MM.1S (cell line): ENCODE measurements at regions not wholly inside any gene's neighbourhood (a gene's known extent, or its start where the extent isn't known, plus 50 kb on each side); places are given as distances from the start of the nearest gene placed in this dataset.

Experiments
- EZH2 ChIP-seq: fragments of 300-600 bp; sonication (generic); optimal IDR thresholded peaks from 2 replicates; pipeline ENCODE3; 2017; ENCODE audit warnings: low read depth, mild to moderate bottlenecking, antibody characterized with exemption, low read length, mixed read lengths
- EZH2phosphoT487 ChIP-seq: fragments of 300-600 bp; sonication (generic); IDR thresholded peaks from 2 replicates; pipeline ENCODE4 v1.6.1; 2018; ENCODE audit warnings: antibody characterized with exemption, low read length
- TF ChIP-seq, protein P1 (sequence below): fragments of 300-600 bp; sonication (generic); IDR thresholded peaks from 2 replicates; pipeline ENCODE4 v1.5.1; 2016; ENCODE audit warnings: antibody characterized with exemption, low read length, mixed read lengths

DNA sequence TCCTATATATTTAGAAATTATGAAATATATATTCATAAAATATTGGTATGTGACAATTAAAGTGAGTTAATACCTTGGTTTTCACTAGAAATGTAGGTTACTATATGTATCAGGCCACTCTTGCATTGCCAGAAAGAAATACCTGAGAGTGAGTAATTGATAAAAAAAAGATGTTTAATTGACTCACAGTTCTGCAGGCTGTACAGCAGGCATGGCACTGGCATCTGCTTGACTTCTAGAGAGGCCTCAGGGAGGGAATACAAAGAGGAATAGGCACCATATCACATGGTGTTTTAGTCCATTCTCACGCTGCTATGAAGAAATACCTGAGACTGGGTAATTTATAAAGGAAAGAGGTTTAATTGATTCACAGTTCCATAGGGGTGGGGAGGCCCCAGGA is 1560.6 kb downstream of the STIM2 start:
- TF ChIP-seq, protein P1, sequence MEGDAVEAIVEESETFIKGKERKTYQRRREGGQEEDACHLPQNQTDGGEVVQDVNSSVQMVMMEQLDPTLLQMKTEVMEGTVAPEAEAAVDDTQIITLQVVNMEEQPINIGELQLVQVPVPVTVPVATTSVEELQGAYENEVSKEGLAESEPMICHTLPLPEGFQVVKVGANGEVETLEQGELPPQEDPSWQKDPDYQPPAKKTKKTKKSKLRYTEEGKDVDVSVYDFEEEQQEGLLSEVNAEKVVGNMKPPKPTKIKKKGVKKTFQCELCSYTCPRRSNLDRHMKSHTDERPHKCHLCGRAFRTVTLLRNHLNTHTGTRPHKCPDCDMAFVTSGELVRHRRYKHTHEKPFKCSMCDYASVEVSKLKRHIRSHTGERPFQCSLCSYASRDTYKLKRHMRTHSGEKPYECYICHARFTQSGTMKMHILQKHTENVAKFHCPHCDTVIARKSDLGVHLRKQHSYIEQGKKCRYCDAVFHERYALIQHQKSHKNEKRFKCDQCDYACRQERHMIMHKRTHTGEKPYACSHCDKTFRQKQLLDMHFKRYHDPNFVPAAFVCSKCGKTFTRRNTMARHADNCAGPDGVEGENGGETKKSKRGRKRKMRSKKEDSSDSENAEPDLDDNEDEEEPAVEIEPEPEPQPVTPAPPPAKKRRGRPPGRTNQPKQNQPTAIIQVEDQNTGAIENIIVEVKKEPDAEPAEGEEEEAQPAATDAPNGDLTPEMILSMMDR, result no peak
- TF ChIP-seq EZH2 (no peak), EZH2phosphoT487 (no peak)
